Neural cell (in vitro differentiated cells): ENCODE measurements at regions not wholly inside any gene's neighbourhood (a gene's known extent, or its start where the extent isn't known, plus 50 kb on each side); places are given as distances from the start of the nearest gene placed in this dataset.

Experiments
- H2AFZ ChIP-seq: fragments of 200-600, 300-800 bp; sonication (generic), shearing (Covaris generic); 2 replicates; pipeline ENCODE4 v1.6.0; 2014; ENCODE audit warnings: low read depth, mild to moderate bottlenecking, antibody characterized with exemption, low read length, moderate library complexity
- H3F3A ChIP-seq: fragments of 200-600 bp; shearing (Covaris generic); 2 replicates; pipeline ENCODE4 v1.6.1; 2016; ENCODE audit warnings: mild to moderate bottlenecking, moderate library complexity, mixed read lengths, antibody characterized with exemption, low read length; ENCODE audit not compliant: insufficient read depth, poor library complexity, severe bottlenecking
- H3K27ac ChIP-seq: fragments of 200-600, 300-800 bp; sonication (generic), shearing (Covaris generic); 2 replicates; pipeline ENCODE4 v1.5.1; 2014; ENCODE audit warnings: mild to moderate bottlenecking, low read length, moderate library complexity
- H3K27me3 ChIP-seq: fragments of 300-800, 200-600 bp; sonication (generic), shearing (Covaris generic); 2 replicates; pipeline ENCODE4 v1.6.0; 2014; ENCODE audit warnings: mild to moderate bottlenecking, low read depth, low read length, moderate library complexity; ENCODE audit not compliant: insufficient read depth
- H3K36me3 ChIP-seq: fragments of 300-800, 200-600 bp; sonication (generic), shearing (Covaris generic); 2 replicates; pipeline ENCODE4 v1.5.1; 2014; ENCODE audit warnings: mild to moderate bottlenecking, antibody characterized with exemption, low read length, moderate library complexity; ENCODE audit not compliant: insufficient read depth
- H3K4me2 ChIP-seq: fragments of 300-800, 200-600 bp; sonication (generic), shearing (Covaris generic); 2 replicates; pipeline ENCODE4 v1.6.0; 2014; ENCODE audit warnings: mild to moderate bottlenecking, low read length
- H3K4me3 ChIP-seq: fragments of 300-800, 200-600 bp; sonication (generic), shearing (Covaris generic); 2 replicates; pipeline ENCODE4 v1.5.1; 2014; ENCODE audit warnings: mild to moderate bottlenecking, low read length, moderate library complexity
- H3K79me2 ChIP-seq: fragments of 200-600 bp; shearing (Covaris generic); replicated peaks from 2 replicates; pipeline ENCODE4 v1.6.0; 2014; ENCODE audit warnings: mild to moderate bottlenecking, low read length, moderate library complexity; ENCODE audit not compliant: insufficient read depth
- H3K9ac ChIP-seq: fragments of 300-800, 200-600 bp; sonication (generic), shearing (Covaris generic); 2 replicates; pipeline ENCODE4 v1.6.1; 2016; ENCODE audit warnings: mild to moderate bottlenecking, low read length, mixed read lengths
- H3K9me2 ChIP-seq: fragments of 200-600 bp; shearing (Covaris generic); 2 replicates; pipeline ENCODE4 v1.6.1; 2016; ENCODE audit warnings: mild to moderate bottlenecking, low read length, mixed read lengths; ENCODE audit not compliant: insufficient read depth
- H3K9me3 ChIP-seq: fragments of 200-600, 300-800 bp; sonication (generic), shearing (Covaris generic); 2 replicates; pipeline ENCODE4 v1.6.1; 2016; ENCODE audit warnings: mild to moderate bottlenecking, mixed run types, low read length, moderate library complexity, mixed read lengths
- H4K20me1 ChIP-seq: fragments of 200-600 bp; shearing (Covaris generic); 2 replicates; pipeline ENCODE4 v1.6.1; 2016; ENCODE audit warnings: mild to moderate bottlenecking, mixed run types; ENCODE audit not compliant: insufficient read depth
- EP300 ChIP-seq: fragments of 450-650 bp; conservative IDR thresholded peaks from 2 replicates; pipeline ENCODE4 v1.6.1; 2014; ENCODE audit warnings: antibody characterized with exemption, mild to moderate bottlenecking, moderate library complexity; ENCODE audit not compliant: poor library complexity, severe bottlenecking
- EZH2 ChIP-seq: fragments of 200-600, 300-800 bp; shearing (Covaris generic), sonication (generic); IDR thresholded peaks from 2 replicates; pipeline ENCODE4 v1.6.1; 2014; ENCODE audit warnings: antibody characterized with exemption, low read length, borderline replicate concordance, mild to moderate bottlenecking; ENCODE audit not compliant: insufficient read depth, poor library complexity, severe bottlenecking
- MXI1 ChIP-seq: fragments of 450-650 bp; conservative IDR thresholded peaks from 2 replicates; pipeline ENCODE4 v1.6.1; 2014; ENCODE audit warnings: antibody characterized with exemption, mild to moderate bottlenecking; ENCODE audit not compliant: poor library complexity, severe bottlenecking
- POLR2AphosphoS5 ChIP-seq: IDR thresholded peaks from 2 replicates; pipeline ENCODE4 v1.6.1; 2012
- RAD21 ChIP-seq: fragments of 450-650 bp; conservative IDR thresholded peaks from 2 replicates; pipeline ENCODE4 v1.6.1; 2014; ENCODE audit warnings: antibody characterized with exemption, mild to moderate bottlenecking, moderate library complexity
- SMC3 ChIP-seq: fragments of 450-650 bp; conservative IDR thresholded peaks from 2 replicates; pipeline ENCODE4 v1.6.1; 2014; ENCODE audit warnings: antibody characterized with exemption, mild to moderate bottlenecking, moderate library complexity; ENCODE audit not compliant: poor library complexity
- TAF1 ChIP-seq: IDR thresholded peaks from 2 replicates; pipeline ENCODE4 v1.6.1; 2012; ENCODE audit warnings: low read depth
- TF ChIP-seq, protein P1 (sequence below): fragments of 450-650 bp; IDR thresholded peaks from 2 replicates; pipeline ENCODE4 v1.5.1; 2014; ENCODE audit warnings: antibody characterized with exemption, mild to moderate bottlenecking, moderate library complexity; ENCODE audit not compliant: poor library complexity, severe bottlenecking
- TF ChIP-seq, protein P2 (sequence below): IDR thresholded peaks from 2 replicates; pipeline ENCODE4 v1.6.1; 2012; ENCODE audit warnings: borderline replicate concordance

DNA sequence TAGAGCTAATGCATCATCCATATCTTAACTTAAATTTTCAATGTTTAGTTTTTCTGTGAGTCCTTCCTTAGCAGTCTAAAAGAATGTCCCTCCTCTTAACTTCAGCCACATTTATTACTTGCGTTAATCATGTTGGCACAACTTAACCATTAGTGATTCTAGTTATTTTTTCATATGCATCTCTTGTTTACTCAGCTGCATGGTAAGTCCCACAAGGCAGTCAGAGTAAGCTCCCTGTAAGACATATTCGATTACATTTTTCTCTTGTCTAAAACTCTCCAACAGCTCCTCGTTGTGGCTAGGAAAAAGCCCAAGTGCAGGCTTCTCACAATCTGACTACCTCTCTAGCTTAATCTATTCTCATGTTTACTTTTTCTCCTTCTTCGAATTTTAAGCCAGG, 2045.3 kb upstream of the PIK3C3 start:
- no peaks in the 10 kb centered on the region for H3K79me2 ChIP-seq
- H3K4me2 ChIP-seq, result no peak overlapping the region
- H3K9ac ChIP-seq, result no peak overlapping the region
- H3K36me3 ChIP-seq, result no peaks in the 10 kb centered on the region
- H3K9me2 ChIP-seq, result no peaks in the 10 kb centered on the region
- H4K20me1 ChIP-seq, result no peaks in the 10 kb centered on the region
- no peak overlapping the region for H2AFZ ChIP-seq
- H3F3A ChIP-seq, result no peaks in the 10 kb centered on the region
- H3K27me3 ChIP-seq, result no peaks in the 10 kb centered on the region
- H3K9me3 ChIP-seq, result no peaks in the 10 kb centered on the region
- no peak overlapping the region for H3K27ac ChIP-seq
- no peak overlapping the region for H3K4me3 ChIP-seq
- TF ChIP-seq, protein P1, sequence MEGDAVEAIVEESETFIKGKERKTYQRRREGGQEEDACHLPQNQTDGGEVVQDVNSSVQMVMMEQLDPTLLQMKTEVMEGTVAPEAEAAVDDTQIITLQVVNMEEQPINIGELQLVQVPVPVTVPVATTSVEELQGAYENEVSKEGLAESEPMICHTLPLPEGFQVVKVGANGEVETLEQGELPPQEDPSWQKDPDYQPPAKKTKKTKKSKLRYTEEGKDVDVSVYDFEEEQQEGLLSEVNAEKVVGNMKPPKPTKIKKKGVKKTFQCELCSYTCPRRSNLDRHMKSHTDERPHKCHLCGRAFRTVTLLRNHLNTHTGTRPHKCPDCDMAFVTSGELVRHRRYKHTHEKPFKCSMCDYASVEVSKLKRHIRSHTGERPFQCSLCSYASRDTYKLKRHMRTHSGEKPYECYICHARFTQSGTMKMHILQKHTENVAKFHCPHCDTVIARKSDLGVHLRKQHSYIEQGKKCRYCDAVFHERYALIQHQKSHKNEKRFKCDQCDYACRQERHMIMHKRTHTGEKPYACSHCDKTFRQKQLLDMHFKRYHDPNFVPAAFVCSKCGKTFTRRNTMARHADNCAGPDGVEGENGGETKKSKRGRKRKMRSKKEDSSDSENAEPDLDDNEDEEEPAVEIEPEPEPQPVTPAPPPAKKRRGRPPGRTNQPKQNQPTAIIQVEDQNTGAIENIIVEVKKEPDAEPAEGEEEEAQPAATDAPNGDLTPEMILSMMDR, result no peak
- TF ChIP-seq TAF1 (no peak), SMC3 (no peak), RAD21 (no peak), MXI1 (no peak), EP300 (no peak), POLR2AphosphoS5 (no peak), EZH2 (no peak)
- TF ChIP-seq, protein P2, sequence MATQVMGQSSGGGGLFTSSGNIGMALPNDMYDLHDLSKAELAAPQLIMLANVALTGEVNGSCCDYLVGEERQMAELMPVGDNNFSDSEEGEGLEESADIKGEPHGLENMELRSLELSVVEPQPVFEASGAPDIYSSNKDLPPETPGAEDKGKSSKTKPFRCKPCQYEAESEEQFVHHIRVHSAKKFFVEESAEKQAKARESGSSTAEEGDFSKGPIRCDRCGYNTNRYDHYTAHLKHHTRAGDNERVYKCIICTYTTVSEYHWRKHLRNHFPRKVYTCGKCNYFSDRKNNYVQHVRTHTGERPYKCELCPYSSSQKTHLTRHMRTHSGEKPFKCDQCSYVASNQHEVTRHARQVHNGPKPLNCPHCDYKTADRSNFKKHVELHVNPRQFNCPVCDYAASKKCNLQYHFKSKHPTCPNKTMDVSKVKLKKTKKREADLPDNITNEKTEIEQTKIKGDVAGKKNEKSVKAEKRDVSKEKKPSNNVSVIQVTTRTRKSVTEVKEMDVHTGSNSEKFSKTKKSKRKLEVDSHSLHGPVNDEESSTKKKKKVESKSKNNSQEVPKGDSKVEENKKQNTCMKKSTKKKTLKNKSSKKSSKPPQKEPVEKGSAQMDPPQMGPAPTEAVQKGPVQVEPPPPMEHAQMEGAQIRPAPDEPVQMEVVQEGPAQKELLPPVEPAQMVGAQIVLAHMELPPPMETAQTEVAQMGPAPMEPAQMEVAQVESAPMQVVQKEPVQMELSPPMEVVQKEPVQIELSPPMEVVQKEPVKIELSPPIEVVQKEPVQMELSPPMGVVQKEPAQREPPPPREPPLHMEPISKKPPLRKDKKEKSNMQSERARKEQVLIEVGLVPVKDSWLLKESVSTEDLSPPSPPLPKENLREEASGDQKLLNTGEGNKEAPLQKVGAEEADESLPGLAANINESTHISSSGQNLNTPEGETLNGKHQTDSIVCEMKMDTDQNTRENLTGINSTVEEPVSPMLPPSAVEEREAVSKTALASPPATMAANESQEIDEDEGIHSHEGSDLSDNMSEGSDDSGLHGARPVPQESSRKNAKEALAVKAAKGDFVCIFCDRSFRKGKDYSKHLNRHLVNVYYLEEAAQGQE, result no peak

DNA sequence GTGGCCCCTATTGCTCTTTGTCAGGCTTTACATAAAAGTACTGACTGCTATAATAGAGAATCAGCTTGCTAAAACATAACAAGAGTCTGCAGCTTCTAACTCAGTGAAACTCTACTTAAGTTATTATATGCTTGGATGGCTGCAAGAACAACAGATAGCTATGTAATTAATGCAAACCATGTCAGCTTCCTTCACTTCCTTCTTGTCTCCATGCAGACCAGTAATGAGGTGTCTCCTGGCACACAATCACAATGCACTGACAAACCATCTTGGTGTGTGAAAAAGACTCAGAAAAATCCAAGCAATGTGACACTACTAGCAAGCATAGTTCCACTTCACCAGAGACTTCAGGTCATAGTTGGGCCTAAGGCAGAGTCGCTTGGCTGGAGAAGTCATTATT, 2068.9 kb upstream of the PIK3C3 start:
- Histone ChIP-seq H3F3A (no peaks in the 10 kb centered on the region), H3K27ac (no peak overlapping the region), H4K20me1 (no peaks in the 10 kb centered on the region)

More for the DNA sequence above, 2068.9 kb upstream of the PIK3C3 start:
- Histone ChIP-seq H3K4me3 (no peak overlapping the region), H3K79me2 (no peaks in the 10 kb centered on the region), H3K27me3 (no peaks in the 10 kb centered on the region), H3K4me2 (no peak overlapping the region), H3K9ac (no peak overlapping the region), H3K9me3 (no peaks in the 10 kb centered on the region), H2AFZ (no peak overlapping the region), H3K9me2 (no peaks in the 10 kb centered on the region), H3K36me3 (no peaks in the 10 kb centered on the region)
- TF ChIP-seq, protein P1, result no peak
- no peak for TF ChIP-seq EZH2
- TF ChIP-seq MXI1, result no peak
- no peak for TF ChIP-seq EP300
- TF ChIP-seq POLR2AphosphoS5, result no peak
- TF ChIP-seq, protein P2, result no peak
- TF ChIP-seq TAF1, result no peak
- TF ChIP-seq RAD21, result no peak
- TF ChIP-seq SMC3, result no peak
